T follicular helper cell (primary cell): ENCODE measurements at regions not wholly inside any gene's neighbourhood (a gene's known extent, or its start where the extent isn't known, plus 50 kb on each side); places are given as distances from the start of the nearest gene placed in this dataset.
"Not testable (repeated sequence)": the region's sequence is repeated elsewhere in the genome, so short reads cannot be mapped to it uniquely, and the experiment has no call there.

Experiments
- DNase-seq: peaks from one replicate; pipeline ENCODE4 v3.0.0-alpha.2; 2020; ENCODE audit warnings: low read depth

DNA sequence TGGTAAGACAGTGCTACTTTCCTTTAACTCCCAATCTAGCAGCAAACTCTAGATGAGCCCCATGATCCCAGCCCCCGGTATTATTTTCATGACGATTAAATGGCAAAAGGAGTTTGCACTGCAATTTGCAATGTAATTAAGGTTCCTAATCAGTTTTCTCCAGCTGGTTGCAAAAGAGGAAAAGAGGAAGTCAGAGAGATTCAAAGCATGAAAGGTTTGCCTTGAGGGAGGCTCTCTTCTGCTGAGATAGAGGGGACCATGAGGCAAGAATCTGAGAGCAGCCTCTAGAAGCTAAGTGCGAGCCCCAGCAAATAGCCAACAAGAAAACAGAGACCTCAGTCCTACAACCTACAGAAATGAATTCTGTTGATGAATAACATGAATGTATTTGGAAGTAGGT is 527.1 kb downstream of the UQCRFS1 start:
- no peak for DNase-seq

DNA sequence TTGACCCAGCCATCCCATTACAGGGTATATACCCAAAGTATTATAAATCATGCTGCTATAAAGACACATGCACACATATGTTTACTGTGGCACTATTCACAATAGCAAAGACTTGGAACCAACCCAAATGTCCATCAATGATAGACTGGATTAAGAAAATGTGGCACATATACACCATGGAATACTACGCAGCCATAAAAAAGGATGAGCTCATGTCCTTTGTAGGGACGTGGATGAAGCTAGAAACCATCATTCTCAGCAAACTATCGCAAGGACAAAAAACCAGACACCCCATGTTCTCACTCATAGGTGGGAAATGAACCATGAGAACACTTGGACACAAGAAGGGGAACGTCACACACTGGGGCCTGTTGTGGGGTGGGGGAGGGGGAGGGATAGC is 527.9 kb downstream of the UQCRFS1 start:
- DNase-seq, result not testable (repeated sequence)

DNA sequence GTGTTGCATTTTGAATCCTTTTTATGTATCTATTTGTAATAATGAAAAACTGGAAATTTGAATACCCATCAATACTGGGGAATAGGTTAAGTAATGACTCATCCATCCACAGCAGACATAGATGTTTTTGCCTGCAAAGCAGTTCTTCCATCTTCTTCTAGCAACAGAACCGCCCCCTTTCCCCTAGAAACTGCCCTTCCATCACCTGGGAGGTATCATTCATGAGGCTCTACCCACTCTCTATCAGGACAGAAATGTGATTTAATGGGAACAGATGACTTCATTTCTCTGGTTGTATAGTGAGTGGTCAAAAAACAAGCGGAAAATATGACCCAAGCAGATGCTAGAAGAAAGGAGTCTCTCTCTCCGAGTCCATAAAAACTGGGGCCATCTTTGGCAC is 532.8 kb downstream of the UQCRFS1 start:
- no peak for DNase-seq

DNA sequence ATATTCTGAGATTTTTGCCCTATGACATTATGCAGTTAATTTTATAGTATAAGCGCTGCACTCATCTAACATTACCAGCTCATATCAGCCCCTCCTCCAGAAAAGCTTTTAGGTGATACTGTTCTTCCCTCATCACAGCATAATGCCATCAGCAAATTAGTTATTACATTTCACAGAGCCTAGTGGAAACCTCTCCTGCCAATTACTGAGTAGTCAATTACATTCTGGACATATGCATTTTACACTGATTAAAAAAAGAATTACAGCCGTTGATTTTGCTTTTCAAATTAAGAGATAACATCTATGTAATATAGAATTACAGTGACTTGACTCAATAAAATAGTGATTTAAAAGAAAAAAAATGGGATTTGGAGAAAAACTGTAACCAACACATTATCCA is 542.1 kb downstream of the UQCRFS1 start:
- no peak for DNase-seq

DNA sequence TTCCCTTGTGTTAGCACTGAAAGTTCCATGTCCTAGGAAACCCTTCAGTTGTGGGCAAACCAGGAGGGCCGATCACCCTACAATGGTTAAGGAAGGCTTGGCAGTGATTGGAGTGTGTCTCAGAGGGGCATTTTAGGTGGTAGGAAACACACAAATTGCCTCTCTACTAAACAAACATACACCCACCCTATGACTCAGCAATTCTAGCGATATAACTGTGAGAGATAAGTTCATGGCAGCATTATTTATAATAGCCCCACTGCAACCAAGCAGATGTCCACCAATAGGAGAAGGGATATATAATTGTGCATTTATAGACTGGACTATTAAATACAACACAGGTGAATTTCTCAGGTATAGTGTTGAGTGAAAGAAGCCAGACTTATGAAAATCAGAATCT is 543.1 kb downstream of the UQCRFS1 start:
- no peak for DNase-seq

DNA sequence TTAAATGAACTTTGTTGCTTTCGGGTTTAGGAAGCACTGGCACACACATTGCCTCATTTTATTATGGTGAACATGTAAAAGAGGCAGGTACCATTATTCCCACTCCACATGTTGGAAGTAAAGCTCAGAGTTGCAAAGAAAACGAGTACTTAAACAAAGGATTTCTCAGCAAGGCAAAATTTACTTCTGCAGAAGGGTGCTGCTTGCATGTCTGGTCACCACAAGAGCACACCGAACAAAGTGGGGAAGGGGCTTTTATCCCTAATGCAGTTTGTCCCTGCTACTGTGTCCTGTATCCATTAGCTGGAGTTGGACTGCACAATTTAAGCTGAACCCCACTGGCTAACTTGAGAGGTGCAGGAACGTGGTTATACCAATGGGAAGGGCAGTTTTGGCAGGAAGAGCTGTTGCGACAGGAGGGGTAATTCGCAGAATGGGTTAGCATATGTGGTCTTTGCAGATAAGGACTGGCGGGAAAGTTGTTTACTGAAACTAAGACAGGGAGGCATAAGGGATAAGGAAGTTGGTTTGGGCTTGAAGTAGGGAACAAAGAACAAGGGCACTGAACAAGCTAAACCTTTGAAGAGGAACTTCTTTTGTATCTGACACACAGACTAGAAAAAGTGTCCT is 545.5 kb downstream of the UQCRFS1 start:
- DNase-seq, result no peak

DNA sequence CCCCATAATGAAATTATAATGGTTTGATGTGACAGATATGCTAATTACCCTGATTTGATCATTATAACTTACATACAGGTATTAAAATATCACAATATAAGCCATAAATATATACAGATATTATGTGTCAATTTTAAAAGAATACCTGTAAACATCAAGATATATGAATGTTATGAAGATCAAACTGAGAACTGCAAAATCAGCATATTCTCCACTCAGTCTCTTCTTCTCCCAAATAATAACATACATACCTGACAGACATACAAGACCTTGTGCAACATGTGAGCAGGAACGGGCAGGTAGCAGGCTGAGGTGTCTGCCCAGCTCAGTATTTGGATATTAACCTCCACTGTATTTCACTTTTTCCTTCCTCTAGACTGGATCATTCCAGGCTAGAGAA is 547.2 kb downstream of the UQCRFS1 start:
- DNase-seq, result no peak

DNA sequence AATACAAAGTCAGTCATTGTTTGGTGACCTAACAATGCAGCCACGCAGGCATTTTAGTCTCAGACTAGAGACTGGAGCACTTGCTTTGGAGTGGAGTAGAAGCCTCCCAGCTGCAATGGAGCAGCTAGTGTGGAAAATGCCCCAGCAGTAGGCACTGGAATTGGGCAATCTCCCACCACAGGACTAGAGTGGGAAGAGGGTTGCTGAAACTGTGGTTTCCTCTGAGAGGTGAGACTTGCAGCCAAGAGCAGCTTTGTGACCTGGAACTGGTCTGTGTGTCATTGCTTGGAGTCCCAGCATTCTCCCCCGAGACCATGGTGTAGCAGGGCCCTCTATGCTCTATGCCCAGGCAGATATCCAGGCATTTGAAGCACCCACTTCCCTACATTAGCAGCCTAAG is 556.3 kb downstream of the UQCRFS1 start:
- no peak for DNase-seq

DNA sequence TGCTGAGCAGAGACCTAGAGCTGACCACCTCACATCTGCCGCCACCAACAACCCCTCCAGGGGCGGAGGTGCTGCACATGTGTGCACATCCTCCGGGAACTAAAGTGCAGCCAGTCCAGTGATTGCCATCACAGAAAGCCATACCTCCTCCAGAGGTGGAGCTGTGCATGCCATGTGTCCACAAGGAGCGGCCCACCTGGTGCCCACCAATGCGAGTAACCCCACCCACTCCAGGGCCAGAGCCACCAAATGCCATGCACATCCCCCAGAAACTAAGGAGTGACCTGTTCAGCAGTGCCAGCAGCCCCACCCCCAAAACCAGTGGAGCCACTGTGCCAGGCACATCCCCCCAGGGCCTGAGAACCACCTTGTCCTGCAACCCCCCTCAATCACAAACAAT is 557.9 kb downstream of the UQCRFS1 start:
- DNase-seq, result no peak

DNA sequence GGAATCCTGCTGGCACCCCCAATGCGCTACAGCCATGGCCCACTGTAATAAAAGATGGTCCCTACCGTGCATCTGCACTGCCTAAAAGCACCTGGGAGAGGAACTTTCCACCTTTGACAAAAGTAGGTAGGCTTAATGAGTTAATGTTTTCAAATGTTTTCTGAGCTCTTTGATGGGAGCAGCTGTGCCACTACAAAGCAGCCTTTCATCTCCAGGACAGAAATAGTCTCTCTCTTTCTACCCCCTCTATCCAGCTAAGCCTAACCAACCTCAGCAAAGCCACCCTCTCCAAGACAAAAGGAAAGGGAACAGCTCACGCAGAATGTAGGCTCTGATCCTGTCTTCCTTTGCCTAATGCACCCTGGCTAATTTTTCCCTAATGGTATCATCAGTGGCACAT is 560.2 kb downstream of the UQCRFS1 start:
- DNase-seq, result no peak

DNA sequence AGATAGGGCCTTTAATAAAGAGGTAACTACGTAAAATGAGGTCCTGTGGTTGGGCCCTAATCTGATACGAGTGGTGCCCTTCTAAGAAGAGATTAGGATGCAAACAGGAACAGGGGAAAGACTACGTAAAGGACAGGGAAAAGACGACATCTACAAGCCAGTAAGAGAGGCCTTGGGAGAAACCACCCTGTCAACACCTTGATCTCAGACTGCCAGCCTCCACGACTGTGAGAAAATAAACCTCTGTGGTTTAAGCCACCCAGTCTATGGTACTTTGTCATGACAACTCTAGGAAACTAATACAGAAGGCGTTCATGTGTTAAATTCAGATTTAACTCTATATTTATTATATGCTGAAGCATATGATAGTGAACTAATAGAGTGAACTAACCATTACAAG is 566.3 kb downstream of the UQCRFS1 start:
- DNase-seq, result no peak

DNA sequence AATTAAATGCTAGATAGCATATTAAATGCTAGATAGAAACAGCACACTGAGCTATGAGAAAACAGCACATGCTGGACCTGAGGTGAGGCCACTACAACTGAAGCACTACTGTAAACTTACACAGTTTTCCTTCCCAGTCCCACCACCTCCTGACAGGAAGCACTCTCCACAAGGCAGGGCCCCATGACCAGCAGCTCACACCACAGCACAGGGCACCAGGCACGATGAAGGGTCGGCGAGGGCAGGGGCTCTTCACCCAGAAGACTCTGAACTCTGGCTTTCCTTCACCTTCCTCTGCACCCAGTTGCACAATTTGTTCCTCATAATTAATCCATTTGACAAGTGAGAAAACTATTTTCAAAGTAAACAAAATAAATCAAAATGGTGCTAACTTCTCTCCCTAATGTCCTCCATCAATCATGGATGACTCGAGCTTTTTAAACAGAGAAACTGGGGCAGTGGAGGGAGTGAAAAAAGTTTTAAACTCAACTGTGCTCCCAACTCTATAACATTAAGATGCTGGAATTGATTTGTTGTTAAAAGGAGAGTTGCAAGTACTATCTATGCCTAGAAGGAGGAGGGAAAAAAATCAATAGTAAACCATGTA is 568.7 kb downstream of the UQCRFS1 start:
- DNase-seq, result no peak

DNA sequence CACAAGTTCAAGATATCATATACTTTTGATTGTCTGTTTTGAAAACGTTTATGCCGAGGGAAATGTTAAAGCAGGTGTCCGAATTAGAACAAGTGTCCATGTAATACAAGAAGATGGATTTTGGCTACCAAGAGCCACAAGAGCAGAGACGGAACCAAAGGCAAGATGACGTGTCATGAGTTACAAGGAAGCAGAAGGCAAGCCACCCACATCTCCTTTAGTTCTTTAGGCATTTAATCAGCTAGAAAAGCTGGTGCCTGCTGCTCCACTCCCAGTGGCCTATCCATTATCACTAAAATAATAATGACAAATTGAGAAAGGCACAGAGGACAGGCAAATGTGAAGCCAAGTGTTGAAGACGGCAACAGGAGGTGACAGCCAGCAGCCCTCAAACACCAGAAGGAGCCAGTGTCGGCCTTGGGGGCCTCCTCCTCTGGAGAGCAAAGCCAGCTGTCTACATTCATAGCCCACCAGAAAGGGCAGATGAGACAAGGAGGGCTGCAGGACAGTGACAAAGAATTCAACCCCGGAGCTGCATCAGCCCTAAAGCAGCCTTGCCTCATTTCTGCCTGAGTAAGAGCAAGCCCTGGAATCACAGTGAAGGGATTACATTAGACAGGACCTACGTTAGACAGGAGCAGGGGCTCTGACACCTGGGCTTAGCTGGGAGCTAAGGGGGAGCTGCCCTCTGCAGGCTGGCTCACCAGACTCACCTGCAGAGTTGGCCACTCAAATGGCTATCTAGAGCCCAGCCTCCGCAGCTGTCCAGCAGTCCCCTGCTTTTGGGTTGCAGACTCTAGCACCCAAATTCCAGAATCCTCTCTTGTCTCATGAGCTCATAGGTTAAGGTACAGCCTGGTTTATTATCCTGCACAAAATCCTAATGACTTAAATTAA is 569.9 kb downstream of the UQCRFS1 start:
- DNase-seq, result no peak

DNA sequence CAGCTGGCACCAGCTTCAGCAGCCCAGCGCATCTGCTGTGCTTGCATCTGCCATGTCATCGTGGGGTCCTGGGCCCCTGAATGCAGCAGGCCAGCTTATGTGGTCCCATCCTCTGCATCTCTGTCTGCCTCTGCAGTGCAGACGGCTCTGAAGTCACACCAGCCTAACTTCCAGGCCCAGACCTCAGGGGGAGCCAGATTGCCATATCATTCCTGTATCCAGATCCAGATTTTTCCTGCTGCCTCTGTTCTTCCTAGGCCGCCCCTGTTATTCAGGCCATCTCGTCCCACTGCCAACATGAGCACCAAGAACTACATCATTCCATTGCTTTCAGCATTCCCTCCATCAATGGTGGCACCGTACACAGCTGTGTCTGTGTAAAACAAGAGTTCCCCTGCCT is 571.6 kb downstream of the UQCRFS1 start:
- DNase-seq, result no peak

DNA sequence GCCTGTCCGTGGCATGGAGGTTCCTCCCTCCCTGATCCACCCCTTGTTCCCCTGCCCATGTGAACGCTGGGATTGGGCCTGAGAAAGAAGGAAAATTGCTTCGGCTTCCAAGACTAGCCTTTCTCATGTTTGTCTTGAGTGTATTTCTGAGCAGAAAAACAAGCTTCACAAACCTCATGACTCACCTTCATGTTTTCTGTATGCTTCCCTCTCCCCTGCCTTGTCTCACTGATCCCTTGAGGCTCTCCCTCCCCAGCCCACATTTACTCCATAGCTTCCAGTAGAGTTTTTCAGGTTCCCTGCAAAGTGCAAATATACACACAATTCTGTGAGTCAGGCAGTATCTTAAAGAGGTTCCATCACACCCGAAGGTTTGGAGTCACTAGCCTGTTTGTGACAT is 572.4 kb downstream of the UQCRFS1 start:
- no peak for DNase-seq

DNA sequence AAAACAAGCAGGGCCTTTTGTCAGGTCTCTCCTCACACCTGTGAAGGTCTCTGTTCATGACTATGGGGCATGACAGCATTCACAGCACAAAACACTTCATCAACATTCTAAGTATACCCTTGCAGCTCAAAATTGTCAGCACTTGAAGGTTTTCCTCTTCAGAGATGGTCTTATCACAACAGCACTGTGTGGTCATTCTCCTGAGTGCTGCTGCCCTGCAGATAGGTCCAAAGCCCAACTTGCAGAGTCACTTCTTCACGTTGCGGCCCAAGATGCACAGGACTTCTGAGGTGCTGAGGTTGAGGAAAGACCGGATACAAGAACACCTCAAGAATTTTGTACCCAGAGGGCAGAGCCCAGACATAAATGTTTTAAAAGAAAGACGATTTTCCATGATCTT is 574.5 kb downstream of the UQCRFS1 start:
- no peak for DNase-seq

DNA sequence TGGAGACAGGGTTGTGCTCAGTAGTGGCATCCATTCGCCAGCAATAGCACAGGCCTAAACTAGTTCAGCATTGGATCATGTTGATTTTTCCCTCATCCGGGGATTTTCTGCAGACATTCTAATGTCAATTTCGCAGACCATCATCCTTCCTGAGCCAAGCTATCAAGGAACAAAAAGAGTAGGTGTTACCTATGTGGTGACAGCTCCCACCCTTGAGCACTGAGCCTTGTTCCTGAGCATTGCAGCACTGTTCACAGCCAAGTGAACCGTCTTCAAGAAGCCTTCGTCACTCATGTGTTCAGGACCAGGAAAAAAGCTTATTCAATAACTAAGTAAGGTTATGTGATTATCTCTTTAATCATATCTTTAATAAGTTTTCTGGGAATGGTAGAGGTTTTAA is 576.2 kb downstream of the UQCRFS1 start:
- no peak for DNase-seq

DNA sequence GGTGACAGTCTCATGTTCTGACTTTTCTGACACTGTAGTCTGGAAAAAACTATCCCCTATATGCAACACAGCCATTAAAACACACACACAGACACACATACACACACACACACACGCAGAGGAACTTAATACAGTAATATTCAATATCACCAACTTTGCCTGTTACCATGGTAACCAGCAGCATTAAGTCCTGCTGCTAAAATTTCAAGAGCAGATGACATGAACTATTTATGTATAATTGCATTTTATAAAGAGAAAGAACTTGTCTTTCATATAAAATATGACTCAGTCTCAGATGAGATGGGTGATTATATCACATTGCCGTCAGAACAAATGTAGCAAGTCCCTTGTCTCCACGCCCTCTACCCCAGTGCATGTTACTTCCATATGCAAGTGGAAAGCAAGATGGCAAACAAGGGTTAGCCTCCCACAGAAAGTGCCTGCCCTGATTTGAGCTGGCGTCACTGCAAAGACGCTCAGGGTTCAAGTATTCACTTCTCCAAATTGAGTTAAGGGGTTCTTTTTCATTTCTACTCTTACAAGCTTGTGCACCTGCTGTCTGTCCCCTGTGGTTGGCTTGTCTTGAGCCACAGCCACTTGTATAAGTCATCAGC is 576.8 kb downstream of the UQCRFS1 start:
- DNase-seq, result no peak

DNA sequence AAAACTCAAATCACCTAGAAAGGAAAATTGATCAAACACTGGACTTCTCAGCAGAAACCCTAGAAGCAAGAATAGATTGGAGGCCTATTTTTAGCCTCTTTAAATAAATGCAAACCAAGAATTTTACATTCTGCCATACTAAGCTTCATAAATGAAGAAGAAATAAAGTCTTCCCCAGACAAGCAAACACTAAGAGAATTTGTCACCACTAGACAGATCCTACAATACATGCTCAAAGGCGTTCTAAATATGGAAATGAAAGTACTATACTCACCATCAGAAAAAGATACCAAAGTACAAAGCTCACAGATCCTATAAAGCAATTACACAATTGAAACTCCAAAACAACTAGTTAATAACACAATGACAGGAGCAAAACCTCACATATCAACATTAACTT is 578.1 kb downstream of the UQCRFS1 start:
- no peak for DNase-seq

DNA sequence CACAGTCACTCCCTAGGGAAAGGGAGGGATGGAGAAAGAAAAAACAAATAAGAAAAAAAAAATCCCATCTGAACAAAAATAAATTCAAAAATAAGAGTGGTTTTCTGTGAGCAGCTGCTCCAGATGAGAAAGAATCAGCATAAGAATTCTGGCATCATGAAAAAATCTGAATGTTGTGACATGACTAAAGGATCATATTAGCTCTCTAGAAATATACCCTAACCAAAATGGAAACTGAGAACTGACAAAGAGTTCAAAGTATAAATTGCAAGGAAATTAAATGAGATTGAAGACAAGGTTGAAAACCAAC is 579.0 kb downstream of the UQCRFS1 start:
- no peak for DNase-seq

DNA sequence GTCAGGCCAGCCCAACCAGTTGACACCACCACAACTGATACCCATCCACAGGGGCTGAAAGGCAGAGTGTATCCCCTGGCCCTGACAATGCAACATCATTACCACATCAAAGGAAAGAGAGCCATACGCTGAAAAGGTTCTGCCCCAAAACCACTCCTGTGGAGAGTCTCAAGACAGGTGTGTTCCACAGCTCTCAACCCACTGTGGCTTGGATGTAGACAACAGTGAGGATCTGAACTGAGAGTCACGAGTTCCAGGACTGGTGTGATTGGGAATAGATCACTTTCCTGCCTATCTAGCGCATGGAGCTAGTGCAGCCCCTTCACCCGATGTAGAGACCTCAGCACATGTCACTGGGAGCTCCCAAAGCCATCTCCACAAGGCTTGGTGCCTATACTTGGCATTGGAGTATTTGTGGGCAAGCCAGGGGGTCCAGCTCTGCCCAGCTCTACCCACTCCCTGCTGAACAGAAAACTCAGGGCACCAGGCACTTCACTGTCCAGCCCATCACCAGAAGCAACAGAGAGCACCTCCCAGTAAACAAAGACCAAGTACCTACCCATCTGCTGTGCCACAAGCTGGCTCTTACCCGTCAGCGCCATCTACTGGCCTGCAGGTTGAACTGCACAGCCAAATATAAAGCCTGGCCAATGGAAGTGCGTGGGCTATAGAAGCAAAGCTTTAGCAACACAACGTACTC is 579.5 kb downstream of the UQCRFS1 start:
- no peak for DNase-seq

DNA sequence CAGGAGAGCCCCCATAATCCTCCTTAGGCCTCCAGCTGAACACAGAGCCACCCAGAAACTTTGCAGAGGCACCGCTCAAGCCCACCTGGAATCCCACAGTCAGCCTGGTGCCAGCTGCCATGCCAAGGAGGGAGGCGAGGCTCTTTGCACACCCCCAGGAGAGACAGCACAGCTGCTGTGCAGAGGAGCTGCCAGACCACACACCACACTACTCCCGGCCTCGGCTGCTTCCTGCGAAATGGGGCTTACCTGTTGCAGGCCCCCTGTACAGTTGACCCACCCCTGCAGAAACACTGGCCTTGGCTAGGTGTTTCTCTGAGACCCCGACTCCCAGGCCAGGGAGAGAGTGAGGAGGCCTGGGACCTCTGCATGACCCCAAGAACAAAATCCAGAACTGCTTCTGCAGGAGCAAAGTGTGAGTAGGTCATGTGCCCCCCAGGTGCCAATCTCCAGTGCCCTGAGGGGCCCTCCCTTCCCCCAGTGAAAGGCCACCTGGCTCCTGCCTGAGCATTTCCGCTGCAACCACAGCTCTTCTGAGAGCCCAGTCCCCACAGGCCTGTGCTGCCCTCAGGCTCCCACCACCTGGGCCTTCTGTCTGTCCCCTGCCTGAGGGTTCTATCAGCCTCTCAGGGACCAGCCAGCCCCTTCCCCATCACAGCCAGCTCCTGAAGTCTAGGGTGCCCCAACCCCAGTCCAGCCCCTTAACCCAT is 580.4 kb downstream of the UQCRFS1 start:
- no peak for DNase-seq
